ENCODE measurements at regions not wholly inside any gene's neighbourhood (a gene's known extent, or its start where the extent isn't known, plus 50 kb on each side); places are given as distances from the start of the nearest gene placed in this dataset.
A peak's percentile ranks its signal among the peaks of the same experiment; 100 is the strongest.

- Mint-ChIP-seq H3K27ac (peak overlapping the region; percentile 64 to 89 (median 88); a peak in 6 of 7 replicates), H3K9me3 (peaks cover 5 to 8% of the 10 kb centered on the region in 2 experiments; a peak in 4 of 5 replicates), H3K4me1 (peaks cover 22 to 23% of the 10 kb centered on the region in 2 experiments), H3K36me3 (ENCODE audit: insufficient read depth in 1 of 3, low read depth in 3 of 3) (peaks cover 0 to 14% (median 13%) of the 10 kb centered on the region in 3 experiments; a peak in 6 of 7 replicates), H3K4me3 (peak overlapping the region in 1 of 2 experiments; percentile 35; a peak in 3 of 5 replicates), H3K27me3 (ENCODE audit: low read depth) (no peaks in the 10 kb centered on the region)
- TF ChIP-seq CTCF (conservative IDR thresholded peaks at IDR 0.05), result no peak
- Histone ChIP-seq H2BK120ac (ENCODE audit: low read depth, low read length, poor library complexity, severe bottlenecking) (no peak overlapping the region), H3K4me1 (ENCODE audit: insufficient read depth, low read length) (peaks cover 15% of the 10 kb centered on the region; the same call in 1 of the 2 replicates), H3K27ac (ENCODE audit: insufficient read length, low read depth, low read length) (peak overlapping the region; percentile 89), H3K23me2 (ENCODE audit: insufficient read length, low read depth, low read length, poor library complexity, severe bottlenecking) (no peaks in the 10 kb centered on the region), H4K20me1 (ENCODE audit: control insufficient read depth, insufficient read depth, insufficient read length) (no peaks in the 10 kb centered on the region), H2BK12ac (ENCODE audit: insufficient read length, low read depth, low read length) (peak overlapping the region; percentile 2), H3K9ac (ENCODE audit: extremely low read depth, insufficient read length, low read length) (no peak overlapping the region), H3K14ac (ENCODE audit: insufficient read depth, low read length) (peak overlapping the region; percentile 62; the same call in 1 of the 2 replicates), H3K79me2 (ENCODE audit: insufficient read depth, low read length) (no peaks in the 10 kb centered on the region), H3K79me1 (ENCODE audit: insufficient read depth, low read depth, low read length, poor library complexity, severe bottlenecking) (no peaks in the 10 kb centered on the region), H3K56ac (ENCODE audit: insufficient read length, low read depth, low read length) (no peak overlapping the region), H2BK20ac (ENCODE audit: low read depth, low read length, poor library complexity, severe bottlenecking) (no peak overlapping the region), H3K4me2 (ENCODE audit: insufficient read depth, insufficient read length, low read length) (peak overlapping the region; percentile 43), H4K5ac (ENCODE audit: insufficient read length, low read depth, low read length) (no peak overlapping the region), H3K9me3 (ENCODE audit: control insufficient read depth, low read depth, low read length) (no peaks in the 10 kb centered on the region), H3K18ac (ENCODE audit: insufficient read length, low read depth, low read length) (peak overlapping the region; percentile 66), H3K23ac (ENCODE audit: insufficient read length, low read depth, low read length) (no peak overlapping the region), H4K91ac (ENCODE audit: insufficient read length, low read depth, low read length) (no peak overlapping the region), H2AFZ (ENCODE audit: low read length) (peak overlapping the region; percentile 60), H2BK15ac (ENCODE audit: low read depth, low read length) (no peak overlapping the region), H2AK5ac (ENCODE audit: insufficient read length, low read length) (no peak overlapping the region), H4K8ac (replicated peaks; ENCODE audit: insufficient read length, low read depth, low read length) (no peak overlapping the region), H3K27me3 (ENCODE audit: insufficient read depth, low read length) (no peaks in the 10 kb centered on the region), H3K4ac (ENCODE audit: low read depth, low read length) (no peak overlapping the region), H2BK5ac (ENCODE audit: insufficient read length, low read length) (peak overlapping the region; percentile 20), H3T11ph (ENCODE audit: low read length) (no peak overlapping the region)
- no CpG with 5 or more reads among the region's 10 CpGs for WGBS (ENCODE audit: extremely low coverage, insufficient read length, low lambda C conversion rate)
- peak; percentile 79 for DNase-seq
Observed at GRCh38 chr12:107634530-107634929, 51.1 kb upstream of the PWP1 start.

Data from H9 (cell line).